ENCODE measurements at regions not wholly inside any gene's neighbourhood (a gene's known extent, or its start where the extent isn't known, plus 50 kb on each side); places are given as distances from the start of the nearest gene placed in this dataset.

DNA sequence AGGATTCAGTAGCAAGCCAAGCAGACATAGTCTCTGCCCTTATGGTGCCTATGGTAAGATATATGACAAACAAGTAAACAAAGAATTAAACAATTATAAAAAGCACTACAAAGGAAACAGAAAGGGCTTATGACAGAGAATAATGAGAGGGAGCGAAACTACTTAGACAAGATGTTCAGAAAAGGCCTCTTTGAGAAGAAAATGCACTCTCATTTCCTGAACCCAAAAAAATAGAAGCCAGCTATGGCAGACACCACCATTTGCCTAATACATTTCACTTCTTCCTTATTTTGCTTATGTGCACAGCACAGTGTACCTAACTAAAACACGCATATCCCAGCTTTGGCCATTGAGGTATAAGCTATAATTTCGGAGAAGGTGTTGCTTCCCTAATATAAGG, 465.5 kb upstream of the PPP2R3A start:
- no peak for TF ChIP-seq EZH2phosphoT487 (IDR thresholded peaks at IDR 0.05; ENCODE audit: low read depth)
- TF ChIP-seq, protein P1, sequence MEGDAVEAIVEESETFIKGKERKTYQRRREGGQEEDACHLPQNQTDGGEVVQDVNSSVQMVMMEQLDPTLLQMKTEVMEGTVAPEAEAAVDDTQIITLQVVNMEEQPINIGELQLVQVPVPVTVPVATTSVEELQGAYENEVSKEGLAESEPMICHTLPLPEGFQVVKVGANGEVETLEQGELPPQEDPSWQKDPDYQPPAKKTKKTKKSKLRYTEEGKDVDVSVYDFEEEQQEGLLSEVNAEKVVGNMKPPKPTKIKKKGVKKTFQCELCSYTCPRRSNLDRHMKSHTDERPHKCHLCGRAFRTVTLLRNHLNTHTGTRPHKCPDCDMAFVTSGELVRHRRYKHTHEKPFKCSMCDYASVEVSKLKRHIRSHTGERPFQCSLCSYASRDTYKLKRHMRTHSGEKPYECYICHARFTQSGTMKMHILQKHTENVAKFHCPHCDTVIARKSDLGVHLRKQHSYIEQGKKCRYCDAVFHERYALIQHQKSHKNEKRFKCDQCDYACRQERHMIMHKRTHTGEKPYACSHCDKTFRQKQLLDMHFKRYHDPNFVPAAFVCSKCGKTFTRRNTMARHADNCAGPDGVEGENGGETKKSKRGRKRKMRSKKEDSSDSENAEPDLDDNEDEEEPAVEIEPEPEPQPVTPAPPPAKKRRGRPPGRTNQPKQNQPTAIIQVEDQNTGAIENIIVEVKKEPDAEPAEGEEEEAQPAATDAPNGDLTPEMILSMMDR (IDR thresholded peaks at IDR 0.05; ENCODE audit: low read depth, low read length), result no peak
- no peak overlapping the region for H3K9ac ChIP-seq (ENCODE audit: low read length)
- H3K36me3 ChIP-seq (replicated peaks; ENCODE audit: low read depth, low read length), result no peaks in the 10 kb centered on the region
- no peak overlapping the region for H2AFZ ChIP-seq (ENCODE audit: low read depth, low read length)
- H3K4me2 ChIP-seq (ENCODE audit: low read length), result no peak overlapping the region
- no peak overlapping the region for H3K27ac ChIP-seq (ENCODE audit: low read length)
- no peak overlapping the region for H3K4me3 ChIP-seq (ENCODE audit: low read length)
- no peaks in the 10 kb centered on the region for H4K20me1 ChIP-seq (ENCODE audit: insufficient read depth, low read length)
- peaks cover 53% of the 10 kb centered on the region for H3K27me3 ChIP-seq (ENCODE audit: low read depth, low read length)
- no peaks in the 10 kb centered on the region for H3K79me2 ChIP-seq (ENCODE audit: low read length)
- H3K4me1 ChIP-seq (ENCODE audit: low read length), result peaks cover 10% of the 10 kb centered on the region
- H3K9me3 ChIP-seq (ENCODE audit: insufficient read depth, low read length), result no peaks in the 10 kb centered on the region

DNA sequence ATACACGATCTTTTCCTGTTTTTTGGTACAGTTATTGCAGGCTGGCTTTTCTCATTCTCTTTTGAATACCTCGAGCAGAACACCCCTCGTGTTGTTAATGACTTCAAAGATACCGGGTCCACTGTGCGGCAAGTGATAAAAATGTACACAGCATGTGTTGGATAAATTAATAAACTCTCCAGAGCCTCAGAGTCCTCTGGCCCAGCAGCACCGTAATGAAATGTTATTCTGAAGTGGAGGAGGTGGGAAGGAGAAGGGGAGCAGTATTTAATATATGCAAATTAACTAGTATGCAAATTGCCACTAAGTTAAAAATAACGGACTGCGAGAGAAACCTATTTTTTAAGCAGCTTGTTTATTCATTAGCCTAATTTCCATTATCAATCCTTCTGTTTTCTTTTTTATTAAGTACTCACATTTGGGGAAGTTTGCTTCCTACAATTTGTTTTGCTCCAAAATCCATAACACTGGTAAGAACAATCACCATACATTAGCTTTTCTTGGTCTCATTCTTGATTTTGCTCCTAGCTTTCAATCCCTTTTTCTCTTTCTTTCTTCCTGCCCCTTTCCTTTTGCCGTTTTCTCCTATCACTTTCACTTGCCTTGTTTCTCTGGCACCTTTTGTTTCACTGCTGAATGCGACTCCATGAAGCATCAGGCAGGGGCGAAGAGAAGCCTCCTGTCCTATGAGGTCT, 462.3 kb upstream of the PPP2R3A start:
- Histone ChIP-seq H3K79me2 (ENCODE audit: low read length) (no peaks in the 10 kb centered on the region), H3K4me3 (ENCODE audit: low read length) (peak overlapping the region; percentile 32; the same call in 1 of the 2 replicates), H4K20me1 (ENCODE audit: insufficient read depth, low read length) (no peaks in the 10 kb centered on the region), H3K9me3 (ENCODE audit: insufficient read depth, low read length) (no peaks in the 10 kb centered on the region), H3K9ac (ENCODE audit: low read length) (no peak overlapping the region), H3K4me2 (ENCODE audit: low read length) (peak overlapping the region; percentile 64), H3K4me1 (ENCODE audit: low read length) (peaks cover 10% of the 10 kb centered on the region), H3K36me3 (replicated peaks; ENCODE audit: low read depth, low read length) (no peaks in the 10 kb centered on the region), H3K27ac (ENCODE audit: low read length) (no peak overlapping the region), H3K27me3 (ENCODE audit: low read depth, low read length) (peaks cover 69% of the 10 kb centered on the region), H2AFZ (ENCODE audit: low read depth, low read length) (no peak overlapping the region)
- no peak for TF ChIP-seq EZH2phosphoT487 (IDR thresholded peaks at IDR 0.05; ENCODE audit: low read depth)
- TF ChIP-seq, protein P1 (IDR thresholded peaks at IDR 0.05; ENCODE audit: low read depth, low read length), result no peak

DNA sequence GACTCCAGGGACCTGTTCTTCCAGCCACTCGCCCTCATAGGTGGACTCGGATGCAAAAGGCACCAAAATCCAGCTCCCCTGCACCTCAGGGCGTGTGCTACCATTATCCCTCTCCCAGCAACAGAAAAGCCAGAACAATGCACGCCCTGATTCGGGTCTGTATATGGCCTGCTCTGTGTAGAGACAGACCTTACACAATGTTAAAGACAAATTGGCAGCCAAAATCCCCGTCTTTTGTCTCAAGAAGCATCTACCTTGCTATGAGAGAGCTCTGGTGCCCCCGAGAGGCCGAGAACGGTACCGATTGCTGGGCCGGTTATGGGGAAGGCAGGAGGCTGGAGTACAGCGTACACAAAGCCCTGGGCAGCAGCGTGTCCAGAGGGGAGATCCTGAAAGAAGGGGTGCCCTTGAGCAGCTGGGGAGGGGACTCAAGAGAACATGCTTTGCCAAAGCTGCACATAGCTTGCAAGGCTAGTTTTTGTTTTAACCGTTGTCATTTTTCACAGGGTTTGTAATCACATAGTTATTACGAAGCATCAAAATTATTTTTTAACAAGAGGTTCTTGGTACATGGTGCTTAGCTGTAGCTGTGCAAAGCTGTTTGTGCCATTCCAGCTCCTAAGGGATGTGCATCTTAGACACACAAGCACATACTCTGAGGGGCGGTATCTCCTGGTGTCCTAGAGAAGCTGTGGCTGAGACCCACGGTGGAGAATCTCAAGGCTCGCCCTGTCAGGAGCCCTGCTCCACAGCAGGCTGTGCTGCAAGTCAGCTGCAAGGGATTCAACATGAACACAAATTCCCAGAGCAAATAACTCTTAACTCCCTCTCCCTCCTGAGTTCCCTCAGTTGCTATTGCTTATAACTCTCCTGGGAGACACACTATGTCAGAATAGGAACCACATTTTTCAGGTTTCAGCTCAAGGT, 461.5 kb upstream of the PPP2R3A start:
- H3K9ac ChIP-seq (ENCODE audit: low read length), result no peak overlapping the region
- peak overlapping the region; percentile 64 for H3K4me2 ChIP-seq (ENCODE audit: low read length)
- H3K27ac ChIP-seq (ENCODE audit: low read length), result no peak overlapping the region

More for the DNA sequence above, 461.5 kb upstream of the PPP2R3A start:
- Histone ChIP-seq H4K20me1 (ENCODE audit: insufficient read depth, low read length) (no peaks in the 10 kb centered on the region), H3K4me3 (ENCODE audit: low read length) (peak overlapping the region; percentile 32; the same call in 1 of the 2 replicates), H3K79me2 (ENCODE audit: low read length) (no peaks in the 10 kb centered on the region), H2AFZ (ENCODE audit: low read depth, low read length) (no peak overlapping the region), H3K36me3 (replicated peaks; ENCODE audit: low read depth, low read length) (no peaks in the 10 kb centered on the region), H3K4me1 (ENCODE audit: low read length) (peaks cover 10% of the 10 kb centered on the region), H3K27me3 (ENCODE audit: low read depth, low read length) (peaks cover 76% of the 10 kb centered on the region), H3K9me3 (ENCODE audit: insufficient read depth, low read length) (peaks cover 4% of the 10 kb centered on the region; the same call in 1 of the 2 replicates)
- TF ChIP-seq, protein P1 (IDR thresholded peaks at IDR 0.05; ENCODE audit: low read depth, low read length), result peak; percentile 87
- TF ChIP-seq EZH2phosphoT487 (IDR thresholded peaks at IDR 0.05; ENCODE audit: low read depth), result no peak
